Effector memory CD8-positive, alpha-beta T cell (primary cell): ENCODE measurements at regions not wholly inside any gene's neighbourhood (a gene's known extent, or its start where the extent isn't known, plus 50 kb on each side); places are given as distances from the start of the nearest gene placed in this dataset.

Source experiments
- ATAC-seq: fragments of 150-1000 bp; cut with Tn5 transposase; replicated peaks from 2 replicates; pipeline ENCODE4 v1.10.0; 2021; ENCODE audit warnings: mild to moderate bottlenecking, moderate library complexity
- DNase-seq, 3 experiments: peaks; one replicate each; pipeline ENCODE4 v3.0.0; 2021
- H3K27ac Mint-ChIP-seq, 2 donors: one replicate each; pipeline ENCODE4 v1.8.0; 2022; ENCODE audit warnings: mild to moderate bottlenecking in 2 of 2, mixed read lengths in 2 of 2, moderate library complexity in 2 of 2
- H3K27me3 Mint-ChIP-seq, 2 donors: one replicate each; pipeline ENCODE4 v1.8.0; 2022; ENCODE audit warnings: mixed read lengths in 2 of 2
- H3K36me3 Mint-ChIP-seq: one replicate; pipeline ENCODE4 v1.8.0; 2022; ENCODE audit warnings: mild to moderate bottlenecking, moderate library complexity, mixed read lengths; ENCODE audit not compliant: insufficient read depth
- H3K4me1 Mint-ChIP-seq, 2 donors: one replicate each; pipeline ENCODE4 v1.8.0; 2022; ENCODE audit warnings: low read depth in 2 of 2, mixed read lengths in 2 of 2
- H3K4me3 Mint-ChIP-seq, 2 donors: one replicate each; pipeline ENCODE4 v1.8.0; 2022; ENCODE audit warnings: mild to moderate bottlenecking in 2 of 2, mixed read lengths in 2 of 2, moderate library complexity in 2 of 2
- H3K9me3 Mint-ChIP-seq, 2 donors: one replicate each; pipeline ENCODE4 v1.8.0; 2022; ENCODE audit warnings: mixed read lengths in 2 of 2

GRCh38 chr4:171464499-171464898, 348.7 kb upstream of the GALNTL6 start:
- peaks cover 0 to 2% of the 10 kb centered on the region in 2 donors for H3K9me3 Mint-ChIP-seq
- ATAC-seq = no peak
- H3K4me1 Mint-ChIP-seq = no peaks in the 10 kb centered on the region
- no peaks in the 10 kb centered on the region for H3K36me3 Mint-ChIP-seq
- H3K27ac Mint-ChIP-seq = no peak overlapping the region
- no peaks in the 10 kb centered on the region for H3K27me3 Mint-ChIP-seq
- DNase-seq = no peak
- H3K4me3 Mint-ChIP-seq = no peak overlapping the region

GRCh38 chr4:171461191-171461590, 352.0 kb upstream of the GALNTL6 start:
- DNase-seq (no peak), ATAC-seq (no peak)
- no peak overlapping the region for H3K4me3 Mint-ChIP-seq
- H3K4me1 Mint-ChIP-seq = no peaks in the 10 kb centered on the region
- no peaks in the 10 kb centered on the region for H3K36me3 Mint-ChIP-seq
- no peak overlapping the region for H3K27ac Mint-ChIP-seq
- H3K27me3 Mint-ChIP-seq = no peaks in the 10 kb centered on the region
- H3K9me3 Mint-ChIP-seq = peaks cover 0 to 3% of the 10 kb centered on the region in 2 donors

GRCh38 chr4:171448919-171449481, 364.2 kb upstream of the GALNTL6 start:
- no peak for ATAC-seq
- DNase-seq = no peak
- Mint-ChIP-seq H3K4me1 (no peaks in the 10 kb centered on the region), H3K36me3 (no peaks in the 10 kb centered on the region), H3K27ac (no peak overlapping the region), H3K4me3 (no peak overlapping the region), H3K9me3 (peaks cover 0 to 2% of the 10 kb centered on the region in 2 donors), H3K27me3 (no peaks in the 10 kb centered on the region)

- H3K9me3 Mint-ChIP-seq = peaks cover 0 to 2% of the 10 kb centered on the region in 2 donors
- no peak overlapping the region for H3K4me3 Mint-ChIP-seq
- no peak overlapping the region for H3K27ac Mint-ChIP-seq
- no peak for DNase-seq
- no peaks in the 10 kb centered on the region for H3K27me3 Mint-ChIP-seq
- ATAC-seq = no peak
- H3K36me3 Mint-ChIP-seq = no peaks in the 10 kb centered on the region
- H3K4me1 Mint-ChIP-seq = no peaks in the 10 kb centered on the region
Observed at GRCh38 chr4:171448358-171448757, 364.8 kb upstream of the GALNTL6 start.

- Mint-ChIP-seq H3K4me3 (no peak overlapping the region), H3K9me3 (peaks cover 6 to 23% of the 10 kb centered on the region in 2 donors), H3K27ac (no peak overlapping the region), H3K36me3 (no peaks in the 10 kb centered on the region), H3K4me1 (no peaks in the 10 kb centered on the region), H3K27me3 (no peaks in the 10 kb centered on the region)
- DNase-seq = no peak
- ATAC-seq = no peak
Observed at GRCh38 chr4:171441300-171441941, 371.8 kb upstream of the GALNTL6 start.

- Mint-ChIP-seq H3K27ac (no peak overlapping the region), H3K4me3 (no peak overlapping the region), H3K9me3 (peaks cover 4 to 20% of the 10 kb centered on the region in 2 donors), H3K4me1 (no peaks in the 10 kb centered on the region), H3K27me3 (no peaks in the 10 kb centered on the region), H3K36me3 (no peaks in the 10 kb centered on the region)
- ATAC-seq (no peak), DNase-seq (no peak)
Observed at GRCh38 chr4:171433674-171434073, 379.5 kb upstream of the GALNTL6 start.

GRCh38 chr4:171432536-171432935, 380.7 kb upstream of the GALNTL6 start:
- Mint-ChIP-seq H3K36me3 (no peaks in the 10 kb centered on the region), H3K4me1 (no peaks in the 10 kb centered on the region), H3K4me3 (no peak overlapping the region), H3K27ac (no peak overlapping the region), H3K27me3 (no peaks in the 10 kb centered on the region), H3K9me3 (peaks cover 8 to 10% of the 10 kb centered on the region in 2 donors)
- no peak for ATAC-seq
- no peak for DNase-seq

- H3K4me3 Mint-ChIP-seq = no peak overlapping the region
- ATAC-seq (no peak), DNase-seq (no peak)
- H3K27me3 Mint-ChIP-seq = no peaks in the 10 kb centered on the region
- H3K36me3 Mint-ChIP-seq = no peaks in the 10 kb centered on the region
- peaks cover 8% of the 10 kb centered on the region in 2 donors for H3K9me3 Mint-ChIP-seq
- H3K27ac Mint-ChIP-seq = no peak overlapping the region
- H3K4me1 Mint-ChIP-seq = no peaks in the 10 kb centered on the region
Observed at GRCh38 chr4:171430495-171430894, 382.7 kb upstream of the GALNTL6 start.

- Mint-ChIP-seq H3K27ac (no peak overlapping the region), H3K9me3 (peaks cover 5 to 19% of the 10 kb centered on the region in 2 donors), H3K4me1 (no peaks in the 10 kb centered on the region), H3K4me3 (no peak overlapping the region), H3K36me3 (no peaks in the 10 kb centered on the region), H3K27me3 (no peaks in the 10 kb centered on the region)
- DNase-seq (no peak), ATAC-seq (no peak)
Observed at GRCh38 chr4:171397175-171397574, 416.0 kb upstream of the GALNTL6 start.

- DNase-seq (no peak), ATAC-seq (no peak)
- no peaks in the 10 kb centered on the region for H3K4me1 Mint-ChIP-seq
- no peak overlapping the region for H3K4me3 Mint-ChIP-seq
- H3K9me3 Mint-ChIP-seq = peaks cover 8 to 11% of the 10 kb centered on the region in 2 donors
- no peak overlapping the region for H3K27ac Mint-ChIP-seq
- H3K36me3 Mint-ChIP-seq = no peaks in the 10 kb centered on the region
- no peaks in the 10 kb centered on the region for H3K27me3 Mint-ChIP-seq
Observed at GRCh38 chr4:171390626-171391025, 422.6 kb upstream of the GALNTL6 start.

GRCh38 chr4:171378323-171378722, 434.9 kb upstream of the GALNTL6 start:
- ATAC-seq = no peak
- Mint-ChIP-seq H3K4me1 (no peaks in the 10 kb centered on the region), H3K27me3 (no peaks in the 10 kb centered on the region), H3K27ac (no peak overlapping the region), H3K9me3 (peaks cover 0 to 4% of the 10 kb centered on the region in 2 donors), H3K36me3 (no peaks in the 10 kb centered on the region), H3K4me3 (no peak overlapping the region)
- no peak for DNase-seq

- peaks cover 0 to 3% of the 10 kb centered on the region in 2 donors for H3K9me3 Mint-ChIP-seq
- H3K4me1 Mint-ChIP-seq = no peaks in the 10 kb centered on the region
- no peaks in the 10 kb centered on the region for H3K36me3 Mint-ChIP-seq
- ATAC-seq (no peak), DNase-seq (no peak)
- no peak overlapping the region for H3K4me3 Mint-ChIP-seq
- H3K27me3 Mint-ChIP-seq = no peaks in the 10 kb centered on the region
- no peak overlapping the region for H3K27ac Mint-ChIP-seq
Observed at GRCh38 chr4:171376724-171377123, 436.5 kb upstream of the GALNTL6 start.

GRCh38 chr4:171353535-171353934, 459.7 kb upstream of the GALNTL6 start:
- ATAC-seq = no peak
- Mint-ChIP-seq H3K27ac (no peak overlapping the region), H3K9me3 (peaks cover 8 to 25% of the 10 kb centered on the region in 2 donors), H3K27me3 (no peaks in the 10 kb centered on the region), H3K36me3 (no peaks in the 10 kb centered on the region), H3K4me1 (no peaks in the 10 kb centered on the region), H3K4me3 (no peak overlapping the region)
- DNase-seq = no peak

GRCh38 chr4:171348090-171348489, 465.1 kb upstream of the GALNTL6 start:
- peak overlapping the region in 1 of 2 donors; percentile 12 for H3K27ac Mint-ChIP-seq
- H3K36me3 Mint-ChIP-seq = no peaks in the 10 kb centered on the region
- no peaks in the 10 kb centered on the region for H3K27me3 Mint-ChIP-seq
- ATAC-seq = no peak
- H3K4me1 Mint-ChIP-seq = no peaks in the 10 kb centered on the region
- peaks cover 0 to 5% of the 10 kb centered on the region in 2 donors for H3K9me3 Mint-ChIP-seq
- H3K4me3 Mint-ChIP-seq = no peak overlapping the region
- no peak for DNase-seq
